HG02840 (cell line): ENCODE measurements at regions not wholly inside any gene's neighbourhood (a gene's known extent, or its start where the extent isn't known, plus 50 kb on each side); places are given as distances from the start of the nearest gene placed in this dataset.

Experiments used
- ATAC-seq: cut with Tn5 transposase; IDR thresholded peaks from one replicate; pipeline ENCODE4 v1.9.1; 2021; ENCODE audit warnings: mild to moderate bottlenecking, moderate library complexity, moderate number of reproducible peaks; ENCODE audit not compliant: unreplicated experiment, low FRiP score

GRCh38 chr5:97388794-97389193, 205.7 kb upstream of the RIOK2 start:
- ATAC-seq = no peak

GRCh38 chr5:97400537-97400936, 217.5 kb upstream of the RIOK2 start:
- no peak for ATAC-seq

GRCh38 chr5:97405941-97406340, 222.9 kb upstream of the RIOK2 start:
- no peak for ATAC-seq

GRCh38 chr5:97406946-97407676, 224.1 kb upstream of the RIOK2 start:
- ATAC-seq = no peak

GRCh38 chr5:97408331-97408730, 225.3 kb upstream of the RIOK2 start:
- no peak for ATAC-seq

GRCh38 chr5:97412959-97413358, 229.9 kb upstream of the RIOK2 start:
- no peak for ATAC-seq

- no peak for ATAC-seq
These were observed 234.9 kb upstream of the RIOK2 start for GRCh38 chr5:97417986-97418385.

- no peak for ATAC-seq
These were observed 235.4 kb upstream of the RIOK2 start for GRCh38 chr5:97418462-97418861.

GRCh38 chr5:97420646-97421045, 237.6 kb upstream of the RIOK2 start:
- no peak for ATAC-seq

GRCh38 chr5:97422678-97423077, 239.6 kb upstream of the RIOK2 start:
- no peak for ATAC-seq

GRCh38 chr5:97425511-97425910, 242.5 kb upstream of the RIOK2 start:
- no peak for ATAC-seq

GRCh38 chr5:97427235-97427634, 244.2 kb upstream of the RIOK2 start:
- no peak for ATAC-seq

- ATAC-seq = no peak
These were observed 251.0 kb upstream of the RIOK2 start for GRCh38 chr5:97434021-97434420.

- ATAC-seq = no peak
These were observed 253.4 kb upstream of the RIOK2 start for GRCh38 chr5:97436405-97436804.

GRCh38 chr5:97443740-97444139, 260.7 kb upstream of the RIOK2 start:
- no peak for ATAC-seq

- no peak for ATAC-seq
These were observed 266.1 kb upstream of the RIOK2 start for GRCh38 chr5:97449172-97449571.

- ATAC-seq = no peak
These were observed 269.6 kb upstream of the RIOK2 start for GRCh38 chr5:97452646-97453045.

- no peak for ATAC-seq
These were observed 270.2 kb upstream of the RIOK2 start for GRCh38 chr5:97453263-97453662.

GRCh38 chr5:97454015-97454414, 271.0 kb upstream of the RIOK2 start:
- ATAC-seq = no peak

- no peak for ATAC-seq
These were observed 272.9 kb upstream of the RIOK2 start for GRCh38 chr5:97455996-97456395.

- no peak for ATAC-seq
These were observed 275.8 kb upstream of the RIOK2 start for GRCh38 chr5:97458851-97459250.

- no peak for ATAC-seq
These were observed 288.9 kb upstream of the RIOK2 start for GRCh38 chr5:97471951-97472350.

GRCh38 chr5:97475847-97476246, 292.8 kb upstream of the RIOK2 start:
- ATAC-seq = no peak
